ENCODE measurements at regions not wholly inside any gene's neighbourhood (a gene's known extent, or its start where the extent isn't known, plus 50 kb on each side); places are given as distances from the start of the nearest gene placed in this dataset.

DNA sequence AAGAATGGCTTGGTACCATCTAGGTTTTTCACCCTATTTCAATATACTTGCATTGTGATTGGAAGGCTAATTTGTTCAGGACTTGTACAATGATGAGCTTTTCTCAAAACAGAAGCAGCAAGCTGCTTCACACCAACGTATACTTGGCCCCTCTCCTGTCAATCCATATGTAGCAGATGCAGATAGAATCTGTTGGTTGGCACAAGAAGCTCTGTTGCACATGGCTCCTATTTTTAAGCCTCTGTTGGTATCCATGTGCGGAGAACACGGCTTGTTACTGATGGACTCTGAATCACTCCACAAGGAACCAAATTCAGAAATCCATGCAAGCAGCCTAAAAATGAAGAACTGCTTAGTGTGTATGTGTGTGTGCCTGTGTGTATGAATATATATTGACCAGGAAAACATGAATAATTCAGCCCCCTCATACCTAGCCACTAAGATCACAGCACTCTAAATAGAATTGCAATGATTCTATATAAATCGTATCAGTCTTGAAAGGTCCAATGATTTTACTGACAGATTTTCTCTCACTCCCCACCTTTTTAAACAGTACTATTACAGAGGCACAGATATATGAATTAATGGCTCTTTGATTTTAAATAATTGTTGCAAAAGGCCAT lies 258.4 kb upstream of the DPYD start:
- Histone ChIP-seq H2AFZ (ENCODE audit: low read depth, low read length) (no peak overlapping the region), H3F3A (ENCODE audit: insufficient read depth, low read length, poor library complexity, severe bottlenecking) (no peaks in the 10 kb centered on the region), H3K36me3 (ENCODE audit: insufficient read depth, low read length) (no peaks in the 10 kb centered on the region), H3K4me2 (ENCODE audit: low read length) (no peak overlapping the region), H4K20me1 (ENCODE audit: insufficient read depth) (no peaks in the 10 kb centered on the region), H3K9ac (ENCODE audit: low read length) (no peak overlapping the region), H3K9me3 (ENCODE audit: low read length) (no peaks in the 10 kb centered on the region), H3K79me2 (replicated peaks; ENCODE audit: insufficient read depth, low read length) (no peaks in the 10 kb centered on the region), H3K27me3 (ENCODE audit: insufficient read depth, low read depth, low read length) (no peaks in the 10 kb centered on the region), H3K4me3 (ENCODE audit: low read length) (no peak overlapping the region), H3K27ac (ENCODE audit: low read length) (no peak overlapping the region), H3K9me2 (ENCODE audit: insufficient read depth, low read length) (no peaks in the 10 kb centered on the region)
- no peak for TF ChIP-seq POLR2AphosphoS5 (IDR thresholded peaks at IDR 0.05)
- TF ChIP-seq CTCF (IDR thresholded peaks at IDR 0.05; ENCODE audit: poor library complexity, severe bottlenecking) = no peak
- TF ChIP-seq TAF1 (IDR thresholded peaks at IDR 0.05; ENCODE audit: low read depth) = no peak
- TF ChIP-seq MXI1 (conservative IDR thresholded peaks at IDR 0.05; ENCODE audit: poor library complexity, severe bottlenecking) = no peak
- TF ChIP-seq EZH2 (IDR thresholded peaks at IDR 0.05; ENCODE audit: borderline replicate concordance, insufficient read depth, low read length, poor library complexity, severe bottlenecking) = no peak
- no peak for TF ChIP-seq EP300 (conservative IDR thresholded peaks at IDR 0.05; ENCODE audit: poor library complexity, severe bottlenecking)
- no peak for TF ChIP-seq RAD21 (conservative IDR thresholded peaks at IDR 0.05)
- no peak for TF ChIP-seq SMC3 (conservative IDR thresholded peaks at IDR 0.05; ENCODE audit: poor library complexity)
- no peak for TF ChIP-seq REST (IDR thresholded peaks at IDR 0.05; ENCODE audit: borderline replicate concordance)

DNA sequence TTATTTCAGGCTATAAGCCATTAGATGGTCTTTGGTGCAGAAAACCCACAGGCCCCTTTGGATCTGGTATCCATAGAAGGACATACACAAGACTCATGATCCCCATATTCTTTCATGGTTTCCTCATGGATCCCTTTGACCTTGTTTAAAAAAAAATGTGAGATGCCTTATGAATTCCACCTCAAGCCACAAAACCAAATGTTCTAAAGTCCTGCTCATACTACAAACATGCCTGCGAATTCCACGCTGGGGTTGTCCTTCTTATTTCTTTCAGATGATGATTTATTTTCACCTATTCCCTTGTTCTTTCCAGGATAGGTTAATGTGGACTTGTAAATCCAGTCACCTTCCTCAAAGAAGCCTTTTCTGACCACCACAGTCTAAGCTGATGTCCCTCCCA lies 256.9 kb upstream of the DPYD start:
- Histone ChIP-seq H2AFZ (ENCODE audit: low read depth, low read length) (no peak overlapping the region), H3K9ac (ENCODE audit: low read length) (no peak overlapping the region), H3F3A (ENCODE audit: insufficient read depth, low read length, poor library complexity, severe bottlenecking) (no peaks in the 10 kb centered on the region), H3K9me2 (ENCODE audit: insufficient read depth, low read length) (no peaks in the 10 kb centered on the region), H3K36me3 (ENCODE audit: insufficient read depth, low read length) (no peaks in the 10 kb centered on the region), H3K9me3 (ENCODE audit: low read length) (no peaks in the 10 kb centered on the region), H3K79me2 (replicated peaks; ENCODE audit: insufficient read depth, low read length) (no peaks in the 10 kb centered on the region), H3K27me3 (ENCODE audit: insufficient read depth, low read depth, low read length) (no peaks in the 10 kb centered on the region), H3K4me2 (ENCODE audit: low read length) (no peak overlapping the region), H4K20me1 (ENCODE audit: insufficient read depth) (no peaks in the 10 kb centered on the region), H3K27ac (ENCODE audit: low read length) (no peak overlapping the region), H3K4me3 (ENCODE audit: low read length) (no peak overlapping the region)
- no peak for TF ChIP-seq RAD21 (conservative IDR thresholded peaks at IDR 0.05)
- TF ChIP-seq EP300 (conservative IDR thresholded peaks at IDR 0.05; ENCODE audit: poor library complexity, severe bottlenecking) = no peak
- TF ChIP-seq TAF1 (IDR thresholded peaks at IDR 0.05; ENCODE audit: low read depth) = no peak
- no peak for TF ChIP-seq EZH2 (IDR thresholded peaks at IDR 0.05; ENCODE audit: borderline replicate concordance, insufficient read depth, low read length, poor library complexity, severe bottlenecking)
- no peak for TF ChIP-seq MXI1 (conservative IDR thresholded peaks at IDR 0.05; ENCODE audit: poor library complexity, severe bottlenecking)
- no peak for TF ChIP-seq CTCF (IDR thresholded peaks at IDR 0.05; ENCODE audit: poor library complexity, severe bottlenecking)
- TF ChIP-seq REST (IDR thresholded peaks at IDR 0.05; ENCODE audit: borderline replicate concordance) = no peak
- no peak for TF ChIP-seq SMC3 (conservative IDR thresholded peaks at IDR 0.05; ENCODE audit: poor library complexity)
- TF ChIP-seq POLR2AphosphoS5 (IDR thresholded peaks at IDR 0.05) = no peak
